Tibial nerve (tissue), 4 donors: ENCODE measurements at regions not wholly inside any gene's neighbourhood (a gene's known extent, or its start where the extent isn't known, plus 50 kb on each side); places are given as distances from the start of the nearest gene placed in this dataset.

Experiments used
- DNase-seq, 2 donors: peaks; one replicate each; pipeline ENCODE4 v3.0.0-alpha.2; 2019; ENCODE audit warnings: low spot score in 2 of 2
- H3K27ac ChIP-seq, 4 donors: fragments of 200-600 bp; sonication (generic) in 3 of 4; one replicate each; pipeline ENCODE4 v1.5.1; 2017 to 2019; ENCODE audit warnings: mild to moderate bottlenecking in 1 of 4
- H3K27me3 ChIP-seq, 2 donors: fragments of 200-600 bp; sonication (generic) in 1 of 2; one replicate each; pipeline versions ENCODE4 v1.5.1 to v1.6.0; 2017 to 2019
- H3K36me3 ChIP-seq, 3 donors: fragments of 200-600 bp; sonication (generic); one replicate each; pipeline ENCODE4 v1.5.1; 2018 to 2019
- H3K4me1 ChIP-seq, 4 donors: fragments of 200-600 bp; sonication (generic) in 3 of 4; one replicate each; pipeline ENCODE4 v1.5.1; 2017 to 2019
- H3K4me3 ChIP-seq, 4 donors: fragments of 200-600 bp; sonication (generic) in 3 of 4; one replicate each; pipeline ENCODE4 v1.5.1; 2017 to 2019; ENCODE audit warnings: mild to moderate bottlenecking in 1 of 4, moderate library complexity in 1 of 4
- H3K9me3 ChIP-seq, 4 donors: fragments of 200-600 bp; sonication (generic) in 3 of 4; one replicate each; pipeline ENCODE4 v1.5.1; 2017 to 2019
- EP300 ChIP-seq, 2 donors: sonication (generic); formaldehyde crosslinking; IDR thresholded peaks; one replicate each; pipeline ENCODE4 v1.6.1; 2017; ENCODE audit warnings: antibody characterized with exemption in 2 of 2, mild to moderate bottlenecking in 1 of 2
- POLR2A ChIP-seq, 2 donors: fragments of 450-650 bp; IDR thresholded peaks; one replicate each; pipeline ENCODE4 v1.6.1; 2017; ENCODE audit warnings: antibody characterized with exemption in 2 of 2, mild to moderate bottlenecking in 2 of 2, moderate library complexity in 2 of 2
- WGBS, 2 donors: methylation state at CpG; one replicate each; pipeline ENCODE4 v1.1.5; 2018; 5-methylcytosine and 5-hydroxymethylcytosine counted together
- TF ChIP-seq, protein P1 (sequence below), 5 experiments: fragments of 200-600 bp in 3 of 5; fragments of 450-650 bp in 2 of 5; sonication (generic) in 3 of 5; IDR thresholded peaks; one replicate each; pipeline ENCODE4 v1.5.1; 2016 to 2019; ENCODE audit warnings: antibody characterized with exemption in 5 of 5, mild to moderate bottlenecking in 3 of 5, moderate library complexity in 2 of 5

GRCh38 chr13:109468123-109468522 is 318.3 kb downstream of the IRS2 start:
- TF ChIP-seq EP300 (IDR thresholded peaks at IDR 0.05): no peak
- Histone ChIP-seq H3K9me3 (peaks cover 0 to 8% (median 2%) of the 10 kb centered on the region in 4 donors), H3K27ac (no peak overlapping the region), H3K36me3 (no peaks in the 10 kb centered on the region), H3K4me1 (no peaks in the 10 kb centered on the region), H3K4me3 (no peak overlapping the region), H3K27me3 (no peaks in the 10 kb centered on the region)
- DNase-seq: no peak
- 56% methylated on average over 5 of the region's 5 CpGs for WGBS, 2 donors

GRCh38 chr13:109465148-109465547 is 321.2 kb downstream of the IRS2 start:
- no peak overlapping the region for H3K27ac ChIP-seq

DNA sequence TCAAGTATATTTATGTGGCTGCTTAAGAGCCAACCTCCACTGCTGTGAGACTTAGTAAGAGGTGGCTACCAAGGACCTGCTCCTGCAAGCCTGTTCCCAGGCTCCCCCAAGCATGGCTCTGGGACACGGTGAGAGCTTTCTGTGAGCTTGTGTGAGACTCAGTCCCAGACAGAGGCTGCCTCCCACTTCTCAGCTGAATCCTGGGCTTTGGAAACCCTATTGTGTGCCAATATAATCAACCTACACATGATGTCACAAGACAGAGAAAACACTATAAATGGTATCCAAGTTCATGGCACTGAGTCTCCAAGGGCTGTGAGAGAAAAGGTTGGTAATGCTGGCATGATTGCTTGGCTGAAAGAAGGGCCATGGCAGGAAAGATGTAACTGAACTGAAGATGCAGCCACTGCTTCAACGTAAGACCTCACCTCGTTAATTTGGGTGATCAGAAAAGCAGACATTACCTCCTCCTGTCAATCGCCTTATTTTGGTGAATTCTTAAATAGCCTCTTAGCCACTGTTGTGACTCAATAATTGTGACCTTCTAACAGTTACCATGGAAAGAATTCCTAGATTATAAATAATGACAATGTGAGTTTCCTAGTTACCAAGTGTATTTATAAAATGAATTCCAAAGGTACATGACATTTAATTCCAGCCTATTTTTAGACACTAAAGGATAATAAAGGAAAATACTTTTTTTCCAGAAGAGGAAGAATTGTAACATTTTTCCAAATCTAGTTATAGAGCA is 332.0 kb downstream of the IRS2 start:
- Histone ChIP-seq H3K9me3 (no peaks in the 10 kb centered on the region), H3K27me3 (no peaks in the 10 kb centered on the region), H3K27ac (no peak overlapping the region), H3K4me3 (no peak overlapping the region), H3K4me1 (no peaks in the 10 kb centered on the region), H3K36me3 (no peaks in the 10 kb centered on the region)
- WGBS, 2 donors: 67 to 71% methylated on average over 4 of the region's 4 CpGs
- TF ChIP-seq, protein P1, sequence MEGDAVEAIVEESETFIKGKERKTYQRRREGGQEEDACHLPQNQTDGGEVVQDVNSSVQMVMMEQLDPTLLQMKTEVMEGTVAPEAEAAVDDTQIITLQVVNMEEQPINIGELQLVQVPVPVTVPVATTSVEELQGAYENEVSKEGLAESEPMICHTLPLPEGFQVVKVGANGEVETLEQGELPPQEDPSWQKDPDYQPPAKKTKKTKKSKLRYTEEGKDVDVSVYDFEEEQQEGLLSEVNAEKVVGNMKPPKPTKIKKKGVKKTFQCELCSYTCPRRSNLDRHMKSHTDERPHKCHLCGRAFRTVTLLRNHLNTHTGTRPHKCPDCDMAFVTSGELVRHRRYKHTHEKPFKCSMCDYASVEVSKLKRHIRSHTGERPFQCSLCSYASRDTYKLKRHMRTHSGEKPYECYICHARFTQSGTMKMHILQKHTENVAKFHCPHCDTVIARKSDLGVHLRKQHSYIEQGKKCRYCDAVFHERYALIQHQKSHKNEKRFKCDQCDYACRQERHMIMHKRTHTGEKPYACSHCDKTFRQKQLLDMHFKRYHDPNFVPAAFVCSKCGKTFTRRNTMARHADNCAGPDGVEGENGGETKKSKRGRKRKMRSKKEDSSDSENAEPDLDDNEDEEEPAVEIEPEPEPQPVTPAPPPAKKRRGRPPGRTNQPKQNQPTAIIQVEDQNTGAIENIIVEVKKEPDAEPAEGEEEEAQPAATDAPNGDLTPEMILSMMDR (IDR thresholded peaks at IDR 0.05): no peak
- TF ChIP-seq EP300 (IDR thresholded peaks at IDR 0.05): no peak
- no peak for TF ChIP-seq POLR2A (IDR thresholded peaks at IDR 0.05)
- no peak for DNase-seq

More at GRCh38 chr13:109465148-109465547, 321.2 kb downstream of the IRS2 start:
- no peaks in the 10 kb centered on the region for H3K36me3 ChIP-seq
- TF ChIP-seq POLR2A (IDR thresholded peaks at IDR 0.05) (no peak), EP300 (IDR thresholded peaks at IDR 0.05) (no peak)
- TF ChIP-seq, protein P1 (IDR thresholded peaks at IDR 0.05): no peak
- DNase-seq: no peak
- WGBS, 2 donors: 46 to 89% methylated on average over 2 of the region's 2 CpGs
- H3K4me1 ChIP-seq: no peaks in the 10 kb centered on the region
- H3K27me3 ChIP-seq: no peaks in the 10 kb centered on the region
- peaks cover 0 to 27% (median 6%) of the 10 kb centered on the region in 4 donors for H3K9me3 ChIP-seq
- H3K4me3 ChIP-seq: no peak overlapping the region

- no peak for TF ChIP-seq EP300 (IDR thresholded peaks at IDR 0.05)
- TF ChIP-seq, protein P1 (IDR thresholded peaks at IDR 0.05): no peak
- TF ChIP-seq POLR2A (IDR thresholded peaks at IDR 0.05): no peak
- no peaks in the 10 kb centered on the region for H3K36me3 ChIP-seq
- no peaks in the 10 kb centered on the region for H3K4me1 ChIP-seq
- DNase-seq: no peak
- no peaks in the 10 kb centered on the region for H3K27me3 ChIP-seq
- no peaks in the 10 kb centered on the region for H3K9me3 ChIP-seq
- 70 to 73% methylated on average over 2 of the region's 2 CpGs for WGBS, 2 donors
- no peak overlapping the region for H3K27ac ChIP-seq
- no peak overlapping the region for H3K4me3 ChIP-seq
Observed at GRCh38 chr13:109451726-109452125, 334.7 kb downstream of the IRS2 start.

GRCh38 chr13:109448629-109449028 is 337.8 kb downstream of the IRS2 start:
- Histone ChIP-seq H3K4me1 (no peaks in the 10 kb centered on the region), H3K36me3 (no peaks in the 10 kb centered on the region), H3K9me3 (no peaks in the 10 kb centered on the region), H3K27me3 (no peaks in the 10 kb centered on the region), H3K4me3 (no peak overlapping the region), H3K27ac (no peak overlapping the region)
- no peak for DNase-seq
- WGBS, 2 donors: 85 to 88% methylated on average over 8 of the region's 8 CpGs
- TF ChIP-seq POLR2A (IDR thresholded peaks at IDR 0.05) (no peak), EP300 (IDR thresholded peaks at IDR 0.05) (no peak)
- TF ChIP-seq, protein P1 (IDR thresholded peaks at IDR 0.05): no peak
